Progenitor cell of endocrine pancreas (in vitro differentiated cells): ENCODE measurements at regions not wholly inside any gene's neighbourhood (a gene's known extent, or its start where the extent isn't known, plus 50 kb on each side); places are given as distances from the start of the nearest gene placed in this dataset.

Experiments
- DNase-seq: peaks from one replicate; pipeline ENCODE4 v3.0.0; 2021; ENCODE audit warnings: low spot score; ENCODE audit not compliant: unreplicated experiment
- H3K27ac Mint-ChIP-seq: 2 replicates; pipeline ENCODE4 v1.8.0; 2021; ENCODE audit warnings: mild to moderate bottlenecking, moderate library complexity, mixed read lengths
- H3K27me3 Mint-ChIP-seq: 2 replicates; pipeline ENCODE4 v1.8.0; 2021; ENCODE audit warnings: mixed read lengths
- H3K36me3 Mint-ChIP-seq: 2 replicates; pipeline ENCODE4 v1.8.0; 2022; ENCODE audit warnings: mixed read lengths; ENCODE audit not compliant: insufficient read depth
- H3K4me1 Mint-ChIP-seq: 2 replicates; pipeline ENCODE4 v1.8.0; 2021; ENCODE audit warnings: low read depth, mixed read lengths
- H3K4me3 Mint-ChIP-seq: 2 replicates; pipeline ENCODE4 v1.8.0; 2021; ENCODE audit warnings: low read depth, mild to moderate bottlenecking, moderate library complexity, mixed read lengths
- H3K9me3 Mint-ChIP-seq: 2 replicates; pipeline ENCODE4 v1.8.0; 2021; ENCODE audit warnings: low read depth, mixed read lengths
- TF ChIP-seq, protein P1 (sequence below): fragments of 200-600 bp; sonication (generic); IDR thresholded peaks from one replicate; pipeline ENCODE4 v1.5.0; 2021; ENCODE audit warnings: antibody characterized with exemption, mild to moderate bottlenecking; ENCODE audit not compliant: unreplicated experiment

DNA sequence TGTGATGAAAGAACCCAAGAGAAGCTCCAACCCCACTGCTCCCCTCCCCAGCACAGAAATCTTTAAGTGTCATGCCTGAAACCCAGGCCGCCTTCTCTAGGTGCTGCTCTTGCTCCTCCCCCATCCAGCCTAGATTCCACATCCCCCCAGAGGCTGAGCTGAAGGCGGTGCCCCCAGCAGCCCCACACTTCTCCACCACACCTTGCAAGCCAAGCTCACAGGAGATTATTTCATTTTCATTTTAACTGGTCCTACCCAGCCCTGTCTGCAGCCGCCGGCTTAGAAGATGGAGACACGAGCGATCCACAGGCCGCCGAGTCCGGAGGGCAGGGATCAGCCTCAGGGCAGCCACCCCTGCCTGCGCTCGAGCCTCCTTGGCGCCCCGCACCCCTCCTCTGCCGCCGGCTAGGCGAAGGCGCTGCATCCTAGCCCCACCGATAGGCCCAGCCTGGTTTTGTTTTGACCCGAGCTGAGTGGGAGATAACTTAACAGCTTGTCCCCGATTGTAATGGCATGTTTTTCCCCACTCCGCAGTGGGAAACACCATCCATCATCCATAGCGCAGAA is 125.3 kb downstream of the RBFOX3 start:
- no peak overlapping the region for H3K4me3 Mint-ChIP-seq
- H3K4me1 Mint-ChIP-seq, result peaks cover 2% of the 10 kb centered on the region
- H3K27ac Mint-ChIP-seq, result no peak overlapping the region
- DNase-seq, result no peak
- TF ChIP-seq, protein P1, sequence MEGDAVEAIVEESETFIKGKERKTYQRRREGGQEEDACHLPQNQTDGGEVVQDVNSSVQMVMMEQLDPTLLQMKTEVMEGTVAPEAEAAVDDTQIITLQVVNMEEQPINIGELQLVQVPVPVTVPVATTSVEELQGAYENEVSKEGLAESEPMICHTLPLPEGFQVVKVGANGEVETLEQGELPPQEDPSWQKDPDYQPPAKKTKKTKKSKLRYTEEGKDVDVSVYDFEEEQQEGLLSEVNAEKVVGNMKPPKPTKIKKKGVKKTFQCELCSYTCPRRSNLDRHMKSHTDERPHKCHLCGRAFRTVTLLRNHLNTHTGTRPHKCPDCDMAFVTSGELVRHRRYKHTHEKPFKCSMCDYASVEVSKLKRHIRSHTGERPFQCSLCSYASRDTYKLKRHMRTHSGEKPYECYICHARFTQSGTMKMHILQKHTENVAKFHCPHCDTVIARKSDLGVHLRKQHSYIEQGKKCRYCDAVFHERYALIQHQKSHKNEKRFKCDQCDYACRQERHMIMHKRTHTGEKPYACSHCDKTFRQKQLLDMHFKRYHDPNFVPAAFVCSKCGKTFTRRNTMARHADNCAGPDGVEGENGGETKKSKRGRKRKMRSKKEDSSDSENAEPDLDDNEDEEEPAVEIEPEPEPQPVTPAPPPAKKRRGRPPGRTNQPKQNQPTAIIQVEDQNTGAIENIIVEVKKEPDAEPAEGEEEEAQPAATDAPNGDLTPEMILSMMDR, result no peak
- no peaks in the 10 kb centered on the region for H3K9me3 Mint-ChIP-seq
- H3K27me3 Mint-ChIP-seq, result peaks cover 61% of the 10 kb centered on the region
- H3K36me3 Mint-ChIP-seq, result no peaks in the 10 kb centered on the region

DNA sequence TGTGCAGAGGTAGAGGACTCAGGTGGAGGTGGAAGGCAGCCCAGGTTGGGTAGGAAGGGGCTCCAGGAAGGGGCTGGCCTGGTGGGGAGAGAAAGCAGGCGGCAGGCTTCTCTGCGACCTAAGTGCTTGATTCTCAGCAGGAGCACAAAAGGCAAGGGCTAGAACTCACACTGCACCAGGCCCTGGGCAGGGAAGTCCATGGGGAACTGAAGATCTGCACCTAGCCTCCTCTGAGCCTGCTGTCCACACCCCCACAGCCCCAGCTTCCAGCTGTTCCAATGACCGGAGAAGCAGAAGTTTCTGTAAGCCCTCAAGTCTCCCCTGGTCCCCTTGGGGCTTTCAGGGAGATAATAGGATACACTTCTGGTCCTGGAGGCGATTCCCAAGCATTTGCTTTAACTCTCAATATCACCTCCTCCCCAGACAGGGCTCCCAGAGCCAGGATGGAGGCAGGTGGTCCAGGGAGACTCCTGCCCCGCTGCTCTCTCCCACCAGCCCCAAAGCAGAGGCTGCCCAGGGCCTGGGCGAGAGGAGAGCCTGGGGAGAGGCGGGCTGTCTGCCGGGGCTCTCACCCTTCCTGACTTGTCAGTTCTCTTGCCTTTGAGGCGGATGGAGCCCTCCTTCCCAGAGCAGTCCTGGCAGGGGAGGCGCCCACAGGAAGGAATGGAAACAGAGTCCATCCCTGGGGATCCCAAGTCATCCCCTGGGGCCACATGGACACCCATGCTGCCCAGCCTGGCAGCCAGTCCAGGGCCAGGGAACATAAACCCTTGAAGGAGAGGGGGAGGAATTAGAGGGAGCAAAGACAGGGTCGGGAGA is 126.0 kb downstream of the RBFOX3 start:
- TF ChIP-seq, protein P1, result no peak
- Mint-ChIP-seq H3K27ac (no peak overlapping the region), H3K27me3 (peaks cover 60% of the 10 kb centered on the region), H3K4me1 (peaks cover 2% of the 10 kb centered on the region), H3K36me3 (no peaks in the 10 kb centered on the region), H3K4me3 (no peak overlapping the region), H3K9me3 (no peaks in the 10 kb centered on the region)
- no peak for DNase-seq

DNA sequence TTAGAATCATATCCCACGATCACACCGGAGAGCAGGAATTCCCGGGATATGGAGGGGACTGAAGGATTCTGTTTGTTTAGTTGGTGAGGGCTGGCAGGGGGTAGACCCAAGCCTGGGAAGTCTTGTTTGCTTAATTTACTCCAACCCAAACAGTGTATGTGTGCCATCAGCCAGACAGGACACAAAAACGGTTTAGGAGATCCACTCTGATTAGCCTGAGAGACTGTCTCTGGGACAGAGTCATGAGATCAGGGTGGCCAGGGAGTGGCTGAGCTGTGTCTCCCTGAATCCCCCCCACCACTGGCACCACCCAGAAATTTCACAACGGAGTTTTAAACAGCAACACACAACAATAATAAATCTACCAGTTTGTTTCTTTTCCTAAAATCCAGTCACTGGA is 127.0 kb downstream of the RBFOX3 start:
- H3K27ac Mint-ChIP-seq, result no peak overlapping the region
- no peak for DNase-seq
- H3K36me3 Mint-ChIP-seq, result no peaks in the 10 kb centered on the region
- no peaks in the 10 kb centered on the region for H3K9me3 Mint-ChIP-seq
- peaks cover 2% of the 10 kb centered on the region for H3K4me1 Mint-ChIP-seq
- H3K4me3 Mint-ChIP-seq, result no peak overlapping the region
- peaks cover 62% of the 10 kb centered on the region for H3K27me3 Mint-ChIP-seq
- TF ChIP-seq, protein P1, result no peak

DNA sequence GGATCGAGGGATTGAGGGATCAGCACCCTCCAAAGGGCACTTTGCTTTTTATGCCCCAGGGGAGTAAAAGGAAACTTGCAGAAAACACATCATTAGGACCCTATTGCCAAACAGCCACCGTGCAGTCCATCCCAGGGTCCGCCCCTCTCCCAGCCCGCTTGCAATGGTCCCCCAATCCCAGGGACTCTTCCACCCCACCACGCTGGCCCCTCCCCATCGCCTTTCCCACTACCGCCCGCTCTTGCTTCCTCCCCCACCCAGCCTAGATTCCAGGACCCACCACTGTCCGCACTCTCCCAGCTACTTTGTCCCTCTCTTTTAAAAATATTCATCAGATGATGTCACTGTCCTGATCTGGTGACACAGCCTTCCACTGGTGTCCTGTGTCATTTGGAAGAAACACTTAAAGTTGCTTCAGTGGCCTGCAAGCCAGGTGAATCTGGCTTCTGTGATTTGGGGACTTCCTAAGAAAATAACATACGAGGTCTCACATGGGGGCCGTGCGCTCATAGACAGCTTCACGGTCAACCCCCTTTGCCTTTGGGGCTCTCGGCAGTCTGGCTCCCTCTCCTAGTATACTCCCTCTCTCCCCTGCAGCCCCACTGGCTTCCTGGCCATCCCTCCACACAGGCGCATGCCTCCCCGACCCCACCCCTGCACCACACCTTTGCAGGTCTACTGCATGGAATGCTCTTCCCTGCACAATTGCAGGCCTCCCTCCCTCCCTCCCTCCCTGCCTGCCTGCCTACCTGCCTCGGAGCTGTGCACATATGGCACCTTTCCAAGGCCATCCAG is 127.9 kb downstream of the RBFOX3 start:
- Mint-ChIP-seq H3K4me1 (peaks cover 3% of the 10 kb centered on the region), H3K27ac (no peak overlapping the region), H3K27me3 (peaks cover 69% of the 10 kb centered on the region), H3K9me3 (no peaks in the 10 kb centered on the region), H3K4me3 (no peak overlapping the region), H3K36me3 (no peaks in the 10 kb centered on the region)
- DNase-seq, result no peak
- TF ChIP-seq, protein P1, result no peak

DNA sequence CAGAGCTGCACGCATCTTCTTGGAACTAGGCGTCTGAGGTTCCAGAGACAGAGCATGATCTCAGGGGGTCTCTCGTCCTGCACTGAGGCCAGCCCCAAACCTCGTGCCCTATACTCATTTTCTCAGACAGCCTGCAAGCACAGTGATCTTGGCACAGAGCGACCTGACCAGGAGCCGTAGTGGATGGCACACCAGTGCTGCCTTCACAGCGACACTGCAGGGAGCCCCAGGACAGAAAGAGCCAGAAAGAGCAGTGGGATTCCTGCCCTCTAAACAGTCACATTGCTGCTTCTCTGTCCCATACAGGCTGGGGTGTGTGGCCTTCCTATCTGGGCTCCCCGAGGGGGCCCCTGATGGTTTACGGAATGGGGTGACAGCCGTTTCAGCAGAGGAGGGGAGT is 131.0 kb downstream of the RBFOX3 start:
- no peak for DNase-seq
- H3K27me3 Mint-ChIP-seq, result peaks cover 67% of the 10 kb centered on the region
- H3K4me3 Mint-ChIP-seq, result no peak overlapping the region
- H3K36me3 Mint-ChIP-seq, result no peaks in the 10 kb centered on the region
- TF ChIP-seq, protein P1, result no peak
- H3K27ac Mint-ChIP-seq, result no peak overlapping the region
- H3K4me1 Mint-ChIP-seq, result peaks cover 4% of the 10 kb centered on the region
- no peaks in the 10 kb centered on the region for H3K9me3 Mint-ChIP-seq
